Gastrocnemius medialis (tissue), 4 donors: ENCODE measurements at regions not wholly inside any gene's neighbourhood (a gene's known extent, or its start where the extent isn't known, plus 50 kb on each side); places are given as distances from the start of the nearest gene placed in this dataset.

Experiments used
- ATAC-seq, 2 donors: fragments of 150-250 bp; one replicate each; pipeline ENCODE4 v1.9.1; 2016
- DNase-seq, 2 donors: peaks; one replicate each; pipeline ENCODE4 v3.0.0-alpha.2; 2019
- H3K27ac ChIP-seq, 4 donors: fragments of 200-600 bp; sonication (generic); 1 replicate in 1 of 4; 2 replicates in 3 of 4; pipeline ENCODE4 v1.5.1; 2016 to 2018; ENCODE audit warnings: mild to moderate bottlenecking in 2 of 4, moderate library complexity in 1 of 4
- H3K27me3 ChIP-seq, 3 donors: fragments of 200-600 bp; sonication (generic) in 2 of 3; 1 replicate in 1 of 3; 2 replicates in 2 of 3; pipeline versions ENCODE4 v1.5.1 to v1.6.0; 2016 to 2019; ENCODE audit warnings: mild to moderate bottlenecking in 1 of 3, moderate library complexity in 1 of 3
- H3K36me3 ChIP-seq, 2 donors: fragments of 200-600 bp; sonication (generic) in 1 of 2; one replicate each; pipeline ENCODE4 v1.5.1; 2017 to 2018
- H3K4me1 ChIP-seq, 2 donors: fragments of 200-600 bp; sonication (generic) in 1 of 2; one replicate each; pipeline ENCODE4 v1.5.1; 2016 to 2017; ENCODE audit warnings: mild to moderate bottlenecking in 2 of 2
- H3K4me3 ChIP-seq, 4 donors: fragments of 200-600 bp; sonication (generic) in 3 of 4; 1 replicate in 1 of 4; 2 replicates in 3 of 4; pipeline ENCODE4 v1.5.1; 2016 to 2019; ENCODE audit warnings: mild to moderate bottlenecking in 2 of 4
- H3K9me3 ChIP-seq, 3 donors: fragments of 200-600 bp; sonication (generic) in 2 of 3; 1 replicate in 1 of 3; 2 replicates in 2 of 3; pipeline ENCODE4 v1.5.1; 2016 to 2019
- POLR2A ChIP-seq, 2 donors: fragments of 450-650 bp; IDR thresholded peaks; one replicate each; pipeline ENCODE4 v1.6.1; 2017; ENCODE audit warnings: antibody characterized with exemption in 2 of 2, mild to moderate bottlenecking in 2 of 2, moderate library complexity in 2 of 2
- in situ Hi-C, 4 donors: fragments of 200-750 bp; cut with MboI; loops; one replicate each; pipeline versions ENCODE4 v1.15.0 to v1.8.0; 2017; ENCODE audit warnings: low sequenced_read_pairs in 4 of 4
- intact Hi-C: fragments of 100-400 bp; cut with DNase I; formaldehyde crosslinking; loops from one replicate; pipeline ENCODE4 v1.15.1; 2023; ENCODE audit warnings: low total_unique reads
- TF ChIP-seq, protein P1 (sequence below), 5 experiments: fragments of 450-650 bp in 3 of 5; fragments of 200-600 bp in 2 of 5; sonication (generic) in 2 of 5; IDR thresholded peaks in 4 of 5; conservative IDR thresholded peaks in 1 of 5; 1 replicate in 4 of 5; 2 replicates in 1 of 5; pipeline ENCODE4 v1.5.1; 2016 to 2019; ENCODE audit warnings: antibody characterized with exemption in 5 of 5, mild to moderate bottlenecking in 3 of 5, moderate library complexity in 3 of 5

DNA sequence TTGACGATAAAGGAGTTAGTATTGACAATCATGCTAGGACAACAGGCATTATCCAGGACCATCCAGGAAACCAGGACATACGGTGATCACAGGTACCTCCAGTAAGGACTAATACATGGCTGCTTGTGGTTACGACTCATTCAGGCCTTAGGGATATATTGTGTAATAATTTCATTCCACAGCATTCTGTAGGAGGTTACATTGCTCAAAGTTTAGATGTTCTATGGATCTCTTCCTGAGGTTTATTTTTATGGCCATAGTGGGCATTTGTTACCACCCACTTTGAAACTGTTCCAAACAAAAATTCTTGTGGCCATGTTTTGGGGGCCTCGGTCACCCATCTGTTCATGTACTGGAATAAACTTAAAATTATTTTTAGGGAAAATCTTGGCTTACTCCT lies 431.6 kb downstream of the METTL4 start:
- TF ChIP-seq, protein P1, sequence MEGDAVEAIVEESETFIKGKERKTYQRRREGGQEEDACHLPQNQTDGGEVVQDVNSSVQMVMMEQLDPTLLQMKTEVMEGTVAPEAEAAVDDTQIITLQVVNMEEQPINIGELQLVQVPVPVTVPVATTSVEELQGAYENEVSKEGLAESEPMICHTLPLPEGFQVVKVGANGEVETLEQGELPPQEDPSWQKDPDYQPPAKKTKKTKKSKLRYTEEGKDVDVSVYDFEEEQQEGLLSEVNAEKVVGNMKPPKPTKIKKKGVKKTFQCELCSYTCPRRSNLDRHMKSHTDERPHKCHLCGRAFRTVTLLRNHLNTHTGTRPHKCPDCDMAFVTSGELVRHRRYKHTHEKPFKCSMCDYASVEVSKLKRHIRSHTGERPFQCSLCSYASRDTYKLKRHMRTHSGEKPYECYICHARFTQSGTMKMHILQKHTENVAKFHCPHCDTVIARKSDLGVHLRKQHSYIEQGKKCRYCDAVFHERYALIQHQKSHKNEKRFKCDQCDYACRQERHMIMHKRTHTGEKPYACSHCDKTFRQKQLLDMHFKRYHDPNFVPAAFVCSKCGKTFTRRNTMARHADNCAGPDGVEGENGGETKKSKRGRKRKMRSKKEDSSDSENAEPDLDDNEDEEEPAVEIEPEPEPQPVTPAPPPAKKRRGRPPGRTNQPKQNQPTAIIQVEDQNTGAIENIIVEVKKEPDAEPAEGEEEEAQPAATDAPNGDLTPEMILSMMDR (IDR thresholded peaks at IDR 0.05 in 4 of 5, conservative IDR thresholded peaks at IDR 0.05 in 1 of 5) = no peak
- no peak for TF ChIP-seq POLR2A (IDR thresholded peaks at IDR 0.05)
- ATAC-seq (no peak), DNase-seq (no peak)
- in situ Hi-C loops (no loop called here), intact Hi-C loops (no loop called here)
- Histone ChIP-seq H3K27ac (no peak overlapping the region), H3K36me3 (no peaks in the 10 kb centered on the region), H3K4me1 (no peaks in the 10 kb centered on the region), H3K9me3 (no peaks in the 10 kb centered on the region), H3K27me3 (no peaks in the 10 kb centered on the region), H3K4me3 (no peak overlapping the region)

DNA sequence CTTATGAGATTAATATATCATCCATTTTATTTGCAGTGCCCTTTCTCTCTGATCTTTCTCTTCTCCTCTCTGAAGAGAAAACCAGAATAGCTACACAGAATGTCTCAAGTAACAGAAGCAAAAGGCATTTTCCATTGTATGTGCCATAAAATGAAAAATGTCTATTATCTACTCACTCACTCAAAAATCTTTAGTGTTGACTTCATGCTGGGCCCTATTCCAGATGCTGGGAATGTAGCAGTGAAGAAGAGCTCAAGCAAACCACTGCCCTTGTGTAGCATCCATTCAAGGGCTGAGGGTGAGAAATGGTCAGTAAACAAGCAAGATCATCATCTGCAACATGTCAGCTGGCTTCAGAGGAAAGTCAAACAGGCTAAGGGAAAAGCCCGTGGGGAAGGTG lies 427.7 kb downstream of the METTL4 start:
- intact Hi-C loops (no loop called here), in situ Hi-C loops (no loop called here)
- no peak for DNase-seq
- H3K27me3 ChIP-seq = no peaks in the 10 kb centered on the region
- TF ChIP-seq, protein P1 (IDR thresholded peaks at IDR 0.05 in 4 of 5, conservative IDR thresholded peaks at IDR 0.05 in 1 of 5) = no peak
- TF ChIP-seq POLR2A (IDR thresholded peaks at IDR 0.05) = no peak
- H3K36me3 ChIP-seq = no peaks in the 10 kb centered on the region
- no peak overlapping the region for H3K4me3 ChIP-seq
- no peaks in the 10 kb centered on the region for H3K4me1 ChIP-seq
- no peaks in the 10 kb centered on the region for H3K9me3 ChIP-seq
- ATAC-seq = no peak
- no peak overlapping the region for H3K27ac ChIP-seq

DNA sequence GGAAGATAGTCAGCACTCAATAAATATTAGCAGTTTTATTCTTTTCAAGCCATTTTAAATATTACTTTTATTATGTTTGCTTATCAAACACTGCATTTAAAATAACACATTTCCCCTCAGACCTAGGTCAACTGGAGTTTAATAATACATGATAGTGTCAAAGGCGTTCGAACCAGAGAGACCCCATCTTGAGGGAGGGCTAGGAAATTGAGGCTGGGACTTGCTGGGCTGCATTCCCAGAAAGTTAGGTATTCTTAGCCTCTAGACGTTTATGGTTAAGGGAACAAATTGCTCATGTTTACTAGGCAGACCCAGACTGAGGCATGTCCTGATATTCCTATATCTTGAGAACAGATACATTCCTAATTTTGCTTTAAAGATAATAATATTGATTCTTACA lies 426.5 kb downstream of the METTL4 start:
- no peaks in the 10 kb centered on the region for H3K4me1 ChIP-seq
- H3K27me3 ChIP-seq = no peaks in the 10 kb centered on the region
- no peak overlapping the region for H3K4me3 ChIP-seq
- in situ Hi-C loops = no loop called here
- TF ChIP-seq, protein P1 (IDR thresholded peaks at IDR 0.05 in 4 of 5, conservative IDR thresholded peaks at IDR 0.05 in 1 of 5) = no peak
- no peak for TF ChIP-seq POLR2A (IDR thresholded peaks at IDR 0.05)
- ATAC-seq (no peak), DNase-seq (no peak)
- no peaks in the 10 kb centered on the region for H3K36me3 ChIP-seq
- intact Hi-C loops = no loop called here
- no peak overlapping the region for H3K27ac ChIP-seq
- H3K9me3 ChIP-seq = no peaks in the 10 kb centered on the region

DNA sequence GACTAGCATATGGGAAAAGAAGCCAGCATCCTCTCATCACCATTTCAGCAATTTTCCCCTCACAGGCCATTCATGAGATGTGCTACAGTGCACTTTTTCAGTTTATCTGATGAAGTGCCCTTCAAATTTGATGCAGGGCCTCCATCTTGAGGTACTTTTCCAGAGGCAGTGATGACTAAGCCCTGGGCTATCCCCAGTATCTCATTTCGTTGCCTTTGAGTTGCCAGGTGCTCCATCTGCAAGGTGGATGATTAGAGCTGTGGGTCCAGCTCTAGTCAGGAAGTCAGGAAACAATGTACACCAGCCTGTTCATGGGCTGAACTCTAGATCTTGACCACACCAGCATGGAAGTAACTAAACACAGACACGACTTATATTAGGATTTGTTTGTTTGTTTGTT lies 425.2 kb downstream of the METTL4 start:
- Histone ChIP-seq H3K4me1 (no peaks in the 10 kb centered on the region), H3K27me3 (no peaks in the 10 kb centered on the region), H3K27ac (no peak overlapping the region), H3K36me3 (no peaks in the 10 kb centered on the region), H3K4me3 (no peak overlapping the region), H3K9me3 (no peaks in the 10 kb centered on the region)
- DNase-seq = no peak
- in situ Hi-C loops (no loop called here), intact Hi-C loops (no loop called here)
- ATAC-seq = no peak
- no peak for TF ChIP-seq POLR2A (IDR thresholded peaks at IDR 0.05)
- TF ChIP-seq, protein P1 (IDR thresholded peaks at IDR 0.05 in 4 of 5, conservative IDR thresholded peaks at IDR 0.05 in 1 of 5) = no peak

DNA sequence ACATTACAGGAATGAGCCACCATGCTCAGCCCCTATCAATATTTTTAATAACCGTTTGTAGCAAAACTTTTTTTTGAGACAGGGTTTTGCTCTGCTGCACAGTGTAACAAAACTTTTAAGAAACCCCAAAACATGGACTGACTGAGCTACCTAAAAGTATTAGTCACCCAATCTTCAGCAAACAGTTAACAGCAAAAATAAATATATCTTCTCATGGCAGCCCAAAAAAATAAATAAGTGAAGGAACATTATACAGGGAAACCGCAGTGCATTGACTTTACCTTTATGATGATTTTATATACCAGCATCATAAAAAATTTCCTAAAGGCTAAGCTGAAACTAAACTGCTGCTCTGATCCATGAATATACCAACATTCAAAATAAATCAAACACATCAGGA lies 424.6 kb downstream of the METTL4 start:
- DNase-seq (no peak), ATAC-seq (no peak)
- no peaks in the 10 kb centered on the region for H3K9me3 ChIP-seq
- no peak overlapping the region for H3K27ac ChIP-seq
- no peaks in the 10 kb centered on the region for H3K27me3 ChIP-seq
- H3K4me3 ChIP-seq = no peak overlapping the region
- no peaks in the 10 kb centered on the region for H3K4me1 ChIP-seq
- no peak for TF ChIP-seq POLR2A (IDR thresholded peaks at IDR 0.05)
- TF ChIP-seq, protein P1 (IDR thresholded peaks at IDR 0.05 in 4 of 5, conservative IDR thresholded peaks at IDR 0.05 in 1 of 5) = no peak
- intact Hi-C loops (no loop called here), in situ Hi-C loops (no loop called here)
- no peaks in the 10 kb centered on the region for H3K36me3 ChIP-seq
